ENCODE measurements at regions not wholly inside any gene's neighbourhood (a gene's known extent, or its start where the extent isn't known, plus 50 kb on each side); places are given as distances from the start of the nearest gene placed in this dataset.
"Not testable (repeated sequence)": the region's sequence is repeated elsewhere in the genome, so short reads cannot be mapped to it uniquely, and the experiment has no call there.

DNA sequence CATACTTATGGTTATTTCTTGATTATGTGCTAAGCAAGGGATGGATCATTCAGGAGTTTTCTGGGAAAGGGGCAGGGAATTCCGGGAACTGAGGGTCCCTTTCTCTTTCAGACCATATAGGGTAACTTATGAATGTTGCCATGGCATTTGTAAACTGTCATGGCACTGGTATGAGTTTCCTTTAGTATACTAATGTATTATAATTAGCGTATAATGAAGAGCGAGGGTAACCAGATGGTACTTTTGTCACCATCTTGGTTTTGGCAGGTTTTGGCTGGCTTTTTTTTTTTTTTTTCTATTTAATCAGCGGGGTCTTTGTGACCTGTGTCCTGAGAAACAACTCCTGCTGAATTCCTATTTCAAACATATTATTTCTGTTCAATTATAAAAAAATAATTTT lies 237.6 kb upstream of the PTER start:
- TF ChIP-seq, protein P1, sequence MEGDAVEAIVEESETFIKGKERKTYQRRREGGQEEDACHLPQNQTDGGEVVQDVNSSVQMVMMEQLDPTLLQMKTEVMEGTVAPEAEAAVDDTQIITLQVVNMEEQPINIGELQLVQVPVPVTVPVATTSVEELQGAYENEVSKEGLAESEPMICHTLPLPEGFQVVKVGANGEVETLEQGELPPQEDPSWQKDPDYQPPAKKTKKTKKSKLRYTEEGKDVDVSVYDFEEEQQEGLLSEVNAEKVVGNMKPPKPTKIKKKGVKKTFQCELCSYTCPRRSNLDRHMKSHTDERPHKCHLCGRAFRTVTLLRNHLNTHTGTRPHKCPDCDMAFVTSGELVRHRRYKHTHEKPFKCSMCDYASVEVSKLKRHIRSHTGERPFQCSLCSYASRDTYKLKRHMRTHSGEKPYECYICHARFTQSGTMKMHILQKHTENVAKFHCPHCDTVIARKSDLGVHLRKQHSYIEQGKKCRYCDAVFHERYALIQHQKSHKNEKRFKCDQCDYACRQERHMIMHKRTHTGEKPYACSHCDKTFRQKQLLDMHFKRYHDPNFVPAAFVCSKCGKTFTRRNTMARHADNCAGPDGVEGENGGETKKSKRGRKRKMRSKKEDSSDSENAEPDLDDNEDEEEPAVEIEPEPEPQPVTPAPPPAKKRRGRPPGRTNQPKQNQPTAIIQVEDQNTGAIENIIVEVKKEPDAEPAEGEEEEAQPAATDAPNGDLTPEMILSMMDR (IDR thresholded peaks at IDR 0.05; ENCODE audit: control insufficient read depth, insufficient read depth, low read depth, low read length, missing control alignments) = no peak
- DNase-seq (ENCODE audit: low read depth) = no peak
- H3K4me3 ChIP-seq (ENCODE audit: control insufficient read depth, low read depth, low read length) = no peak overlapping the region

DNA sequence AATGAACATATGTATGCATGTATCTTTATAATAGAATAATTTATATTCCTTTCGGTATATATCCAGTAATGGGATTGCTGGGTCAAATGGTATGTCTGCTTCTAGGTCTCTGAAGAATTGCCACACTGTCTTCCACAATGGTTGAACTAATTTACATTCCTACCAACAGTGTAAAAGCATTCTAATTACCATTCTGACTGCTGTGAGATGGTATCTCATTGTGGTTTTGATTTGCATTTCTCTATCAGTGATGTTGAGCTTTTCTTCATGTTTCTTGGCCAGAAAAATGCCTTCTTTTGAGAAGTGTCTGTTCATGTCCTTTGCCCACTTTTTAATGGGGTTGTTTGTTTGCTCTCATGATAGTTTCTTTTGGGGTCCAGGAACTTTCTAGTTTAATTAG lies 213.2 kb upstream of the PTER start:
- H3K4me3 ChIP-seq (ENCODE audit: control insufficient read depth, low read depth, low read length); DNase-seq (ENCODE audit: low read depth): not testable (repeated sequence)

DNA sequence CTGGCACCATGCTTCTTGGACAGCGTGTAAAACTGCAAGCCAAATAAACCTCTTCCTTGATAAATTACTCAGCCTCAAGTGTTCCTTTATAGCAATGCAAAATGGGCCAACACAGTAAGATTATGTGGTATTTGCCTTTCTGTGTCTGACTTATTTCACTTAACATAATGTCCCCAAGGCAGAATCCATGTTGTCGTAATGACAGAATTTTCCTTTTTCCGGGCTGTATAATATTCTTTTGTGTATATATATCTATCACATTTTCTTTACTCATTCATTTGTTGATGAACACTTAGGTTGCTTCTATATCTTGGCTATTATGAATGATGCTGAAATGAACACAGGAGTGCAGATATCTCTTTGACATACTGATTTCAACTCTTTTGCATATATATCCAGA lies 209.1 kb upstream of the PTER start:
- TF ChIP-seq, protein P1 (IDR thresholded peaks at IDR 0.05; ENCODE audit: control insufficient read depth, insufficient read depth, low read depth, low read length, missing control alignments) = no peak
- no peak for DNase-seq (ENCODE audit: low read depth)
- H3K4me3 ChIP-seq (ENCODE audit: control insufficient read depth, low read depth, low read length) = no peak overlapping the region

DNA sequence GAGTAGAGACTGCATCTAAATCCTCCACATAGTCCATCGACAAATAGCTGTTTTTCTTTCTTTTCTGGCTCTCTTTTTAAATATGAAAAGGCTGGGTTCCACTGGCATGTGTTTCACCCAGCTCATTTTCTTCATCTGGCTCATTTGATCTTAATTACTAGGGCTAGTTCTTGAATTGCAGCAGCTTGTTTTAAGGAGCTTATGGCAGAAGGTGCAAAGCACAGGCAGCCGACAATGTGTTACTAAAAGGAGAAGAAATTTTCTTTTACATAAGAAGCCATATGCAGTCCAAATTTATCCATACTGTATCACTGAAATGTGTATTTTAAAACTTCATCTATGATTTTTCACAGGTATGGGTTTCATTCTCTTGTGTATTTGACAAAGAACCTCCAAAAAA lies 205.6 kb upstream of the PTER start:
- H3K4me3 ChIP-seq (ENCODE audit: control insufficient read depth, low read depth, low read length) = no peak overlapping the region
- no peak for DNase-seq (ENCODE audit: low read depth)
- TF ChIP-seq, protein P1 (IDR thresholded peaks at IDR 0.05; ENCODE audit: control insufficient read depth, insufficient read depth, low read depth, low read length, missing control alignments) = no peak

DNA sequence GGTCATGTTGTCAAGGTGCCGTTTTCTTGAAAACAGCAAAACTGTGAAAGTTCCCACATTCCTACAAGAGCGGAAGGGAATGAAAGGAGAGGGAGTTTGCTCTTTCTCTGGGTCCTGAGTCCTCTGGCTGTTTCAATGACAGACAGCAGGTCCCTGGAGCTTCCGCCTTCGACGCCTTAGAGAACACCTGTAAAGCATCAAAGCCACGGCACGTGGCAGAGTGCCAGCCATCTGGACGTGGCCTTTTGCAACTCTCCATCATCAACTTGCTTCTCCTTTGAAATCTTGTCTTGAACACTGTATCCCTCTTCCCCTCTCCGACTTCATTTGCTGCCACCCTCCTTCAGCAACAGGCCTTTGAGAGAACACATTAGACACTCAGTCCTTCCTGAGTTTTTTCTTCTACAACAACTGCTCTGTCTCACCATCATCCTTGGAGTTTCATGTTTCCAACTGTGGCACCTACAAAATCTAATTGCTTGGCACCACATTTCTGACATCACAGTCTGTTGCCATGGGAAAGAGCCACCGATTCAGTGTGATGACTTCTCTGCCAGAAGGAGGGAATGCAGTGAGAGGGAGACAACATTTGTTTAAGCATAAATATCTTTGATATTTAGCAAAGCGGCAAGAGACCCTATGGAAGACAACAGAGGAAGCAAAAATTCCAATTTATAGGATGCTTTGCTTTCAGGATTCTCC lies 204.9 kb upstream of the PTER start:
- no peak for DNase-seq (ENCODE audit: low read depth)
- TF ChIP-seq, protein P1 (IDR thresholded peaks at IDR 0.05; ENCODE audit: control insufficient read depth, insufficient read depth, low read depth, low read length, missing control alignments) = no peak
- H3K4me3 ChIP-seq (ENCODE audit: control insufficient read depth, low read depth, low read length) = no peak overlapping the region

DNA sequence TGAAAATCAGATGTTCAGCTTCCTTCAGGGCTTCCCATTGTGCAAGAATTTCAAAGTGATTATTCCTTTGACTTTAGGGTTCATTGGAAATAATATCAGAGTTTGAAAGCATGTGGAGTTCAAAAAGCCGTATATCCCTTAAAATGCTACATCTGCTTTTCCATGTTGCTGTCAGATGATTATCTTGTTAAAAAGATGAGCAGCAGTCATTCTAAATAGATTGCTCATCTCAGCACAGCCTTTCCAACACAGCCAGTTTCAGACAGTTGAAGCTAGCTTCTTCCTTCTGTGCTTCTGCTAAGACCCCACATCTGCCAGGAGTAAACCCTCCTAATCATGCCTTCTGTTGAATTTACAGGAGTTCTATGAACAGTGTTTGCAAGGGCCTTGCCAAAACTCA lies 204.4 kb upstream of the PTER start:
- TF ChIP-seq, protein P1 (IDR thresholded peaks at IDR 0.05; ENCODE audit: control insufficient read depth, insufficient read depth, low read depth, low read length, missing control alignments) = no peak
- no peak for DNase-seq (ENCODE audit: low read depth)
- no peak overlapping the region for H3K4me3 ChIP-seq (ENCODE audit: control insufficient read depth, low read depth, low read length)

DNA sequence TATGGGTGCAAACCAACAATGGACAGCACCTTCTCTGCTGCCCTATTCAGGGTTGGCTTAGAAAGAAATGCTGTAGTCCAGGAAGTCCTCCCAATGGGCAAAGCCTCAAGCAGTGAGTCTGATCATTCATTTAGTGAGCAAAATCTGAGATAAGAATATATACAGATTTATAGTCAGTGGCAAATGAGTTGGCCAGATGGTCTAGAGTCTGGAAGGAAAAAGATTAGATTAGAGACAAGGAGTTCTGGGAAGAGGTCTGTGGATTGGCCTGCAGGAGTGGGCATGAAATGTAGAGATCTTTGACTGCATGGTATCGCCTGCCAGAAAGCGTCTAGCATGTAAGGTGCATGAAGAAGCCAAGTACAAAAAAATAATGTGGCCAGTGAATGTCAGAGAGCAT lies 201.9 kb upstream of the PTER start:
- no peak overlapping the region for H3K4me3 ChIP-seq (ENCODE audit: control insufficient read depth, low read depth, low read length)
- no peak for DNase-seq (ENCODE audit: low read depth)
- TF ChIP-seq, protein P1 (IDR thresholded peaks at IDR 0.05; ENCODE audit: control insufficient read depth, insufficient read depth, low read depth, low read length, missing control alignments) = no peak

Data from AG09309 (cell line).